Stimulated activated CD8-positive, alpha-beta memory T cell treated with anti-CD3 and anti-CD28 coated beads, Interleukin-7, amount 100 ng/mL, for 48 hours (primary cell): ENCODE measurements at regions not wholly inside any gene's neighbourhood (a gene's known extent, or its start where the extent isn't known, plus 50 kb on each side); places are given as distances from the start of the nearest gene placed in this dataset.
"Not testable (repeated sequence)": the region's sequence is repeated elsewhere in the genome, so short reads cannot be mapped to it uniquely, and the experiment has no call there.

Source experiments
- DNase-seq, 2 donors: peaks; one replicate each; pipeline ENCODE4 v3.0.0-alpha.2; 2020; ENCODE audit warnings: low read depth in 1 of 2; ENCODE audit errors: extremely low read depth in 1 of 2

DNA sequence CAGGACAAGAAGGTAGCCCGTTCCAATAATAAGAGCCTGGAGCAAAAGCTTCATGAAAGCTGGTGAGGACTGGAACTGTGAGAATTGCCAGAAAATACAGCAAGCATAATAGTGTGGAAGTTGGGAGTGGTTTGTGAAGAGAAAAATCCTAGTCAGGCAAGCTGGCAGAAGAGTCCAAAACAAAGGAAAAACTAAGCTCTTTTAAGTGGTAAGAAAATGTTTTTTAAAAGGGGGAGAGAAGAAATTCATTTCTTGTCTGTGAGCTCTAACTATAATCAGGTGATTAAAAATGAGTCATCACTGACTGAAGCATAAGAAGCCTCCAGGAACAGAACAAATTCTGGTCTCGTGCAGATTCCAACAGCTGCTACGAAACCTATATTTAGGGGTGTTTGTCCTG, 102.6 kb downstream of the CAAP1 start:
- DNase-seq: no peak

DNA sequence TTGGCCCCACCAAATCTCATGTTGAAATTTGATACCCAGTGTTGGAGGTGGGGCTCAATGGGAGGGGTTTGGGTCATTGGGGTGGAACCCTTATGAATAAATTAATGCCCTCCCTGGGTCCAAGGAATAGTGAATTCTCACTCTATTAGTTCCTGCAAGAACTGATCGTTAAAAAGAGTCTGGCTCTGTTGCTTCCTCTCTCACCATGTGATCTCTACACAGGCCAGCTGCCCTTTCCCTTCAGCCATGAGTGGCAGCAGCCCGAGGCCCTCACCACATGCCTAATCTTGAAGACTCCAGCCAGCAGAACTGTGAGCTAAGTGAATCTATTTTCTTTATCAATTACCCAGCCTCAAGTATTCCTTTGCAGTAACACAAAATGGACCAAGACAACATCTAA, 106.0 kb downstream of the CAAP1 start:
- DNase-seq: no peak

DNA sequence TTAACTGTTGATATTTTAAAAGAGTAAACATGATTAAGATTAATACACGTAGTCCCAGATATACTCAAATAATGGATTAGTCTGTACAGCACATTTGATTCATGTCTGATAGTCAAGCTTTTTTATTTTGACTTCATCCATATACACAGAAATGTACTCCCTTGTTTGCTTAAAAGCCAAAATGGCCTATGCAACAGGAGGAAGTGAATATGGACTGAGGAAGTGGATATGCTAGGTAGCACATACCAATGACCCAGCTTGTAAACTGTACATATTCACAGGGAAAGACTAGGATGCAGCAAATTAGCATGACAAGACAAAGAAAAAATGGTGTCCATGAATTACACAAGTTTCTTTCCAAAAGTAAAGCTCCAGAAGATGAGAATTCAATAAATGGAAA, 109.7 kb downstream of the CAAP1 start:
- no peak for DNase-seq

DNA sequence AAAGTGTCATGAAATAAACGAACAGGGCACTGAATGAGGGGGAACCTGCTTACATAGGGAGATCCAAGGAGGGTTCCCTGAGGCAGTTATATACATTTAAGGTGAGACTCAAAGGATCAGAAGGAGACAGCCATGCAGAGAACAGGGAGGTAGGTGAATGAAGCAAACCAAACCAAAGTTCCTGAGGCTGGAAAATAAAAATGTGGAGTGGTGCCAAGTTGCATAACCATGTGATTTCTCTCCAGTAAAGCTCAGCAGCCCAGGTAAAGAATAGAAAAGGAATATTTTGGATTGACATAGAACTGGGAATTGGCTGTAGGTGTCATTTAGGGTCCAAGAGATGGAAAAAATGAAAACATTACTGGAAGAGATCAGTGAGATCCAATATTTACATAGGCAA, 110.7 kb downstream of the CAAP1 start:
- DNase-seq: no peak

DNA sequence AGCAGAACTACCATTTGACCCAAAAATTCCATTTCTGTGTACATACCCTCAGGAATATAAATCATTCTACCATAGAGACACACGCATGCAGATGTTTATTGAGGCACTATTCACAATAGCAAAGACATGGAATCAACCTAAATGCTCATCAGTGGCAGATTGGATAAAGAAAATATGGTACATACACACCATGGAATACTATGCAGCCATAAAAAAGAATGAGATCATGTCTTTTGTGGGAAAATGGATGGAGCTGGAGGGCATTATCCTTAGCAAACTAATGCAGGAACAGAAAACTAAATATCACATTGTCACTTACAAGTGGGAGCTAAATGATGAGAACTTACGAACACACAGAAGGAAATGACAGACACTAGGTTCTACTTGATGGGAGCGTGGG, 112.3 kb downstream of the CAAP1 start:
- DNase-seq: not testable (repeated sequence)

DNA sequence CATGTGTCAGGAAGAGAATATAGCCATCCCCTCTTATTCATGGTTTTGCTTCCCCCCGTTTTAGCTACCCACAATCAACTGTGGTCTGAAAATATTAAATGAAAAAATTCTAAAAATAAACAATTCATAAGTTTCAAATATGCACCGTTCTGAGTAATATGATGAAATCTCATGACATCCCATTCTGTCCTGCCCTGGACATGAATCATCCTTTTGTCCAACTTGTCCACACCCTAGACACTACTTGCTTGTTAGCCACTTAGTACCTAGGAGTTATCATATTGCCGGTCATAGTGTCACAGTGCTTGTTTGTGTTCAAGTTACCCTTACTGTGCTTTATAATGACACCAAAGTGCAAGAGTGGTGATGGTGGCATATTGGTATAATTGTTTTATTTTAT, 113.5 kb downstream of the CAAP1 start:
- no peak for DNase-seq

DNA sequence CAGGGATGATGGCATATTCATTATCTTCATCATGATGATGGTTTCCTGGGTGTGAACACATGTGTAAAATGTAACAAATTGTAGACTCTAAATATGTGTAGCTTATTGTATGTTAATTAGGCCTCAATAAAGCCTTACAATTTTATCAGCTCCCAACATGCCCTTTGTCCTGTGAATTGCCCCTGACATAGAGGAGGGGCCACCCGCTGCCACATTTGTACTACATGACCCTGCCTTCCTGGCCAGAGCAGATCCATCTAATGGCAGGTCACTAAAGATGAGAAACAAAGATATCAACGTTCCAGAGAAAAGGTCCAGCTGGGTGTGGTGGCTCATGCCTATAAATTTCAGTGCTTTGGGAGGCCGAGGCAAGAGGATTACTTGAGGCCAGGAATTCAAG, 117.2 kb downstream of the CAAP1 start:
- no peak for DNase-seq

DNA sequence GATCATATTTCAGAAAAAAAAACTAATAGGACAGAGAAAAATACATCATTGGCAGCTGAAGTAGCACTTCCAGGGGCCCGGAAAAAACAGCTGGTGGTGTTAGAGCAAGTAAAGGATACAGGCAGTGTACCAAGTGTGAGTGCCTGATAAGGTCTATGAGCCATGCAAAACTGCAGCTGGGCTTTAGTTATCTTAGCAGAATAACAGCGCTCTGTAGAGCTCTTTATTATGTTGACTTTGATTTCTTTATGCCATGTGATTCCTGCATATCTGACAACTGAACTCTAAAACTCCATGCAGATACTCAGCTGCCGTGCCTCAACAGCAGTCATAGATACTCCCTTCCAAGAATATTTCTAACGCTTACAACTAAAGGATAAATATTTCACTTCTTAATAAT, 119.5 kb downstream of the CAAP1 start:
- no peak for DNase-seq

DNA sequence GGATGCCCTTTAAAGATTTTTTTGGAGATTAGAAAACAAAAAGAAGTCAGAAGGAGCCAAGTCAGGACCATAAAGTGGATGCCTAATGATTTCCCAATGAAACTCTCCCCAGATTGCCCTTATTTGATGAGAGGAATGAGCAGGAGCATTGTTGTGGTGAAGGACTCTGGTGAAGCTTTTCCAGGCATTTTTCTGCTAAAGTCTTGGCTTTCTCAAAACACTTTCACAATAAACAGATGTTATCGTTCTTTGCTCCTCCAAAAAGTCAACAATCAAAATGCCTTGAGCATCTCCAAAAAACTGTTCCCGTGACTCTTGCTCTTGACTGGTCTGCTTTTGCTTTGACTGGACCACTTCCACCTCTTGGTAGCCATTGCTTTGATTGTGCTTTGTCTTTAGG, 121.8 kb downstream of the CAAP1 start:
- DNase-seq: no peak

DNA sequence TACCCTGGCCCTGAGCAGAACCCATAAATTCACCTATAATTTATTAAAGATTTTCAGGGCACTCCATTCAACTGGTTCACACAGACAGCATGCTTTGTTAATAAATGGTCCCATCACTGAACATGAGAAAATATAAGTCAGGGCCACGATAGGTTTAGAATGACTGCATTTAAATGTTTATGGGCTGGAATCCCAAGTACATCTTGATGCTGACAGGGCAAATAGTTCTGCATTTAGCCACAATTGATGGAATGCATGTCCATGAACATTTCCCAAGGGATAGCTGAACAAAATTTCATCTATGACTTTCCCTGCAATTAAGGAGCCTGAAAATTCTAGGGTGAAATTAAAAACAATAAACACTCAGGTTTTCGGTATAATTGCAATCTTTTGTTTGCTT, 124.5 kb downstream of the CAAP1 start:
- DNase-seq: no peak

DNA sequence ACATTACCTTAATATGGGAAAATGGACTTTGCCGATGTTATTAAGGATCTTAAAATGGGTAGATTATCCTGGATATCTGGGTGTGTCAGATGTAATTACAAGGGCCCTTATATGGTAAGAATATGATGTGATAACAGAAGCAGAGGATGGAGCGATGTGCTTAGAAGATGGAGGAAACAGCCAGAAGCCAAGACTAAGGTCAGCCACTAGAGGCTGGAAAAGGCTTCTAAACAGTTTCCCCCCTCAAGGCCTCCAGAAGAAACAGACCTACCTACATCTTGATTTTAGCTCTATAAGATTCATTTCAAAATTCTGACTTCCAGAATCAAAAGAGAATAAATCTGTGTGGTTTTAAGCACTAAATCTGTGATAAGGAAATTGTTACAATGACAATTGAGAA, 131.9 kb downstream of the CAAP1 start:
- no peak for DNase-seq

DNA sequence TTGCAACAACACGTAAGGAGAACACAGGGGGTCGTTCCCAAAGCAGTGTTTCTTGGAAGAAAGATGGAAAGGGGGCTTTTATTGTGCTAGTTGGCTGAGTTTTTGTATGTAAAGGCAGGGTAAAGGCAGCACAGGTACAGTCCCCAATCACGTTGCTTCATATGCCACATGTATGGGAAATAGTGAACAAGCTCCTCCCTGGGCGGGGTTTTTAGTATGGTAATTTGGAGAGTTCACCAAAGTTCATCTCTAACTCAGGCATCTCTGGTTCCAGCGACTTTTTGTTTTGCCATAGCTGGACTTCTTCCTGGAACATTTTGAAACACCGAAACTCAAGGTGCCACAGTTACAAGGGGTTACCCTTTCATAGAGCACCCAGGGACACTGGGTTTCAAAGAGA, 133.9 kb downstream of the CAAP1 start:
- no peak for DNase-seq

DNA sequence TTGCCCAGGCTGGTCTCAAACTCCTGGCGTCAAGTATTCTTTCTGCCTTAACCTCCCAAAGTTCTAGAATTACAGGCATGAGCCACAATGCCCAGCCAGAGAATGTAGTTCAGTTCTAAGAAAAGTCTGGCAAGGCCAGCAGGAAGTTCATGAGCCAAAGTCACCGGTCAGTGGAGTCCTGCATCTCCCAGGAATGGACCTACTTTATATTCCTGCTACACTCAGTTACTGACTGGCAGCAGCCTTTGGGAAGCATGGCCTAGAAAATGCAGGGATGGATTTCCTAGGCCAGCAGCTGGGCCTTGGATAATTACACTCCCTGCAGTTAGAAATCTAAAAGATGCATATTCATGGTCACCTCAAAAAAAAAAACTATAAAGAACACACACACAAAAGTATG, 135.7 kb downstream of the CAAP1 start:
- DNase-seq: no peak

DNA sequence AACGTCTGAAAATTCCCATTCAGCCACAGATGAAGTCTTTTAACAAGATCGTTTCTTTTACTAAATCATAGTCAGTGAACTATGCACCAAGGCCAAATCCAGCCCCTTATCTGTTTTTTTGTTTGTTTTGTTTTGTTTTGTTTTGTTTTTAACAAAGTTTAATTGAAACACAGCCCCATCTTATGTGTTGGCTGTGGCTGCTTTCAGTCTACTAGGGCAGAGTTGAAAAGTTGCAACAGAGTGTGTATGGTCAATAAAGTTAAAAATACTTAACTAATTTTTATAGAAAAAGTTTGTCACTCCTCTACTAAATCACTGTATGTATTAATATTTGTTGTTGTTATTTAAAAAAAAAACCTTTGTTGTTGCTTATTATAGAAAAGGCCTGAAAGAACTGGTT, 137.1 kb downstream of the CAAP1 start:
- DNase-seq: no peak

DNA sequence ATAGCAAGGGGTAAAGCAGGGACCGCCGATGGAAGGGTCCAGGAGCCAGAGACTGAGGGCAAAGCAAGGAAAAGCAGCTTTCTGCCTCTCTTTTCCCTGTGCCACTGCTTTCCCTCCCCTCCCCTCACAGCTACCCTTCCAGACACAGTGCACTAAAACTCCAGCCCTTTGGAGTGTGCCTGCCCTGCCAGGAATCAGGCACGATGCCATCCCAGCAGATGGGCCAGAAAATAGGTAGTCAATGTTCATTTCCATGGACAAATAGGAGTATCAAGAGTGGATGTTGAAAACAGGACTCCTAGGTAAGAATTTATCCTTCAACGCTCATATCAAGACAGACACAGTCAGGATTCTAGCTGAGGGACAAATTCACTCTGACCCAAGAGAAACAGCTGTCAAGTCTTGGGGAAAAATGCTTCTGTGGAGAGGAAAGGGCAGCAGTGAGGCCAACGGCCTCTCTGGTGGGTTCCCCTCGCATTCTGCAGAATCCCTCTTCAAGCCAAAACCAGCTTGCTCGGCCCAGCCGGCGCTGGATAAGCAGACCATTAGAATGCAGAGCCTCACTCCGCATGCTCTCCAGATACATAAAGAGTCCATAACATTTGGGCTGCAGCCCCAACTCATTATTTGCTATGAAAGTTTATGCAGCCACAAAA, 138.0 kb downstream of the CAAP1 start:
- no peak for DNase-seq

DNA sequence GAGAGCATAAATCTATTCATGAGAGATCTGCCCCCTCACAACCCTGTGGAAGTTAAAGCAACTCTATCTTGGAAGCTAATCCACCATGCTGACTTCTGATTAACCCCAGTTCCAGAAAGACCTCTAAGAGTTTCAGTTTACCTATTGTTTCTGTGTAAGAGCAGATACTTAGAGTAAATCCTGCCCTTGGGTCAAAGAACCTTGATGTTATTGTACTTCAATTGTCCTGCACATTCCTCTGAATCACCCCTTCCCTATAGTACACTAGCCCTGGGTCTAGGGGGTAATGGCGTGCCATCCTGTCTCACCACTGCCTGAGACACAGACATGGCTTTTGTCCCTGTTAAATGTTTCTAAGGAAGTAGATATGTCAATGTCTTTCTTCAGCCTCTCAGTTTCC, 138.6 kb downstream of the CAAP1 start:
- DNase-seq: no peak

DNA sequence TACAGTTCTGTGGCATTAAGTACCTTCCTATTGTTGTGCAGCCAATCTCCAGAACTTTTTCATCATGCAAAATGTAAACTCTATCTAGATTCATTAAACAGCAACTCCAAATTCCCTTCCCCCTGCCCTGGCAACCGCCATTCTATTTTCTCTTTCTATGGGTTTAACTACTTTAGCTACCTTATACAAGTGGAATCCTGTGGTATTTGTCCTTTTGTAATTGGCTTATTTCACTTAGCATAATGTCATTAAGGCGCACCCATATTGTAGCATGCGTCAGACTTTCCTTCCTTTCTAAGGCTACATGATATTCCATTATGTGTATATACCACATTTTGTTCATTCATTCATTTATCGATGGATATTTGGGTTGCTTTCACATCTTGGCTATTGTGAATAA, 142.4 kb downstream of the CAAP1 start:
- no peak for DNase-seq

DNA sequence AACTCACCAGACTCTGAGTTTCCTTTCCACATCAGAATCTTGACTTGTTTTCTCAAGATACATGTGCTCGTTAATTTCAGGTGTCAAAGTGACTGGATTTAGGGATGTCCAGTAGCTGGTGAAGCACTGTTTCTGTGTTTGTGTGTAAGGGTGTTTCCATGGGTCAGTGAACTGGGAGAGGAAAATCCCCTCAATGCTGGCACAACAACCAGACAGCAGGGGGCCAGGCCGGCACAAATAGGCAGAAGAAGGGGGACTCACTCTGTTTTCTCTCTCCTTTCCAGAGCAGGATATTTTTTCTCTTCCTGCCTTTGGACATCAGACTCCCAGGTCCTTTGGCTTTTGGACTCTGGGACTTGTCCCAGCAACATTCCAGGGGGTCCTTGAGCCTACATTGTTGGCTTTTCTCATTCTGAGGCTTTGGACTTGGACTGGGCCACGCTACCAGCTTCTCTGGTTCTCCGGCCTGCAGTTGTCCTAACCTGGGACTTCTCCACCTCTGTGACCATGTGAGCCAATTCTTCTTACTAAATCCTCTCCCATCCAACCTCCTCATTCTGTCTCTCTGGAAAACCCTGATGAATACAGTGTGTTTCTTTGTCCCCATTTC, 144.0 kb downstream of the CAAP1 start:
- DNase-seq: no peak

DNA sequence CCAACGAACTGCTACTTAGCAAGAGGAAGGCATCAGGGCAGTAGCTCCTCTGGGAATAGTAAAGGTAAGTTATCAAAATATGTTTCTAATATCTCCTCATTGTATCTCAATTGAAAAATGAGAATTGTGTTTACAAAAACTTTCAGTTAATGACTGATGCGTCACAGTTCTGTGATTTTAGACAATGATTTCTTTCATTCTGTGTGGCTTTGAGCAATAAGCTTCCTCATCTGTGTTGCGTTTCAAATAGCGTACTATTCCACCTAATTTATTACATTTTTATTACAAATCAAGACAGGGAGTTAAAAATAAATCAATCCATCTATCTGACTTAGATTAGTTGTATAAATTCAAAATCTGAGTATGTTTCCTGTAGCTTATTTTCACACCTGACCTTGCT, 145.0 kb downstream of the CAAP1 start:
- DNase-seq: no peak

DNA sequence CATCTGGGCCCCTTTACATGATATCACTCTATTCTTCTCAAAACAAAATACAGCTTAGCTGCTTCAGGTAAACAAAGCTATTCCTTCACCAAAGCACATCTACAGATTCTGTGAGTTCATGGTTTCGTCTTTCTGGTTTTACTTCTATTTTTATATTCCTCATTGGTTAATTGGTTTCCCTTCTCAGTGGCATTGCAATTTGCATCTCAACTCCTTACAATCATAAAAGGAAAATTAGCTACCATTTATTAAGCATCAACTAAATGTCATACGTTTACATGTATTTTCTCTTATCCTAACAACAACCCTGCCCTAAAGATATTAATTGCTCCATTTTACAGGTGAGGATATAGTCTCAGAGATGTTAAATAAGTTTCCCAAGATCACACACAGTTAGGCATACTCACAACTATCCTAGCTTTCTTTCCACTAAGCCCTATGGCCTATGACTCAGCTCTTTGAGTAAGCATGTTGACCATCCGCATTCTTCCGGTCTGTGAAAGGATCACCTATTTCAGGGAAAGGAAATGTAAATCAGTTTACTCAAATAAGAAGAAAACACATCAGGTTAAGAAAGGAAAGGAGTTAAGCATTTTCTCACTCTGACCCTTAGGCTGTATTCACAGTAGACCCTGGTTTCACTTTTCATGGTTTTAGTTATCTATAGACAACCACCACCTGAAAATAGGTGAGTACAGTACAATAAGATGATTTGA, 146.1 kb downstream of the CAAP1 start:
- no peak for DNase-seq

DNA sequence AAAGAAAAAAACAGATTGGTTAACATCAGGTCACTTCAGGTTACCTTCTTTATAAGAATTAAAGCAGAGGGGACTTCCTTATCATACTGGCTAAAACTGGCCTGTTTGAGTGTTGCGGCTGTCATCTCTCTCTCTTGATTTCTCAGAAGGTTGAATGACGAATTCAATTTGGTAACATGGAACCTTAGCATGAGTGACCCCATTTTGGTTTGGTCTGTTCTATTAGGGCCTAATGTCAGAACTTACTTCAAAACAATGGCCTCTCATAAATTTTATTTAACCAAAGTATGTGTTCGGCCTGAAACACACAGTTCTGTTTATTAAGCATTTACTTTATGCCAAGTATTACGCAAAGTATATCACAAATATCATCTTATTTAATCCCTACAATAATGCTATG, 147.5 kb downstream of the CAAP1 start:
- DNase-seq: no peak

DNA sequence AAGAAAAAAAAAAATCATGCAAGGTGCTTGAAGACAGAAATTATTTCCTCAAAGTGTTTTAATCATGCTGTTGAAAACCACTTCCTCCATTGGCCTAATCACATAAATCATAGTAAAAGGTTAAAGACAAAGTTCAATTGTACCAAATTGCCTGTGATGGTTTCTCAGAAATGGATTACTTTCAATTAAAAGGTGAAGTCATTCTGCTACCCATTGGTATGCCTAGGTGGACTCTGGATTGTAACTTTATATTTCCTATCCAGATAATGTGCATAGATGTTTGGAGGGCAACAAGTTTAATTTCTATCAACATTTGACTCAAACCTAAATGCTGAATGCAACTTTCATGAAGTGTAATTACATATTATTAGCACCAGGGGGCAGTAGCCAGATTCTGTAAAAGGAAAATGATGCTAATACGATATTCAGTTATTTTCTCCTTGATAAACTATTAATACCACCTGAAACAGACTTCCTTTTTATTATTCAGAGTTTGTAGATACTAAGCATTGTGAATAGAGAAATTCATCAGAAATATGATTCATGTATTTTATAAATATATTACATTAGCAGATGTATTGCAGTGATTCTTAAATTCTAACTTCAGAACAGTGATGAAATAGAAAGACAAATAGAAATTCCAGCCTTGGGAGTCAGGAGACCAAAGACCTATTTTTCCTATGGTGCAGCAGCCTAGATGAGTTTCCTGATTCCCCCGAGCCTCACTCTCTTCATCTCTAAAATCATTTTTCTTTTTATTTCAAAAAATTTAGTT, 148.2 kb downstream of the CAAP1 start:
- DNase-seq: no peak
